RWPE1 (cell line): ENCODE measurements at regions not wholly inside any gene's neighbourhood (a gene's known extent, or its start where the extent isn't known, plus 50 kb on each side); places are given as distances from the start of the nearest gene placed in this dataset.

Experiments
- CTCF ChIA-PET: fragments of 350-600 bp; sonication (Branson Sonifier 250); formaldehyde crosslinking; extraction: SDS; loops from one replicate; lab custom pipeline; 2021; lab: Yijun Ruan, JAX
- POLR2A ChIA-PET: fragments of 400-600 bp; formaldehyde crosslinking; extraction: SDS; loops from one replicate; lab custom pipeline; 2020; ENCODE audit warnings: antibody characterized with exemption; ENCODE audit not compliant: low non-redundant PET; lab: Yijun Ruan, JAX
- DNase-seq: peaks from one replicate; pipeline ENCODE4 v3.0.0; 2012; ENCODE audit warnings: low spot score
- H3K27ac ChIP-seq: fragments of 450-650 bp; 2 replicates; pipeline ENCODE4 v1.5.1; 2017
- CTCF ChIP-seq: fragments of 450-650 bp; conservative IDR thresholded peaks from 2 replicates; pipeline ENCODE4 v1.5.1; 2017; ENCODE audit warnings: low read depth, mild to moderate bottlenecking

DNA sequence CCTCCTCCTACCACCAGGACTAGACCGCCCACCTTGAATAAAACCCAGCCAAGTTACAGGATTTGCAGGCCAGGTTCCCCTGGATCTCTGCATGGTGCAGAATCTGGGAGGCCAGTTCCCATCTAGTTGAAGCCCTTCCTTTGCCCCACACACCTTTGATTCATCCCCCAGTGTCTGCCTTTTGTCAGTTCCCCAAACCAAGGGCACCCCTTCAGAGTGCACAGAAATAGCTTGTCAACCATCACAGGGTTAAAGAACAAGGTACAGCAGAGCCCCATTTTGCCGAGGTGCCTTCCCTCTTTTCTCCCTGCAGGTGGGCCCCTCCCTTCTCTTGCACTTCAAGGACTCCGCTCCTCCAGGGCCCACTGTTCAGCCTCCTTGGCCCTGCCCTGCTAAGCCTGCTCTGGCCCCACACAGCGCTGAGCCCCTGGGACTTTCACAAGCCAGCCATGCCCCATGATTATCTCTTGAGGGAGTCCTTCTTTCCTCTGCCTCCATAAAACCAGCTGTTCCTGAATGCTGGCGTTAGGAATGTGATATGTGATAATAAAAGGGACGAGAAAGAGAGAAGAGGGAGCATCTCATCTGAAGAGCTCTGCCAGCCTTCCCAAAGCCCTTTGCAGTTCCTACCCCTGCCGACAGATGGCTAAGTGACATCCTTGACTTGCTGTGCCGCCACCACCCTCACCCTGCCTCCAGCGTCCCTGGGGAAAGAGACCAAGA lies 280.3 kb downstream of the CDC5L start:
- no peak for DNase-seq
- CTCF ChIA-PET, result no interaction called here
- no peak for TF ChIP-seq CTCF
- H3K27ac ChIP-seq, result no peak overlapping the region
- POLR2A ChIA-PET, result no interaction called here

- no peak for TF ChIP-seq CTCF
- no peak for DNase-seq
- POLR2A ChIA-PET, result no interaction called here
- no peak overlapping the region for H3K27ac ChIP-seq
- CTCF ChIA-PET, result no interaction called here
Measured at GRCh38 chr6:44668391-44668930, 281.0 kb downstream of the CDC5L start.

DNA sequence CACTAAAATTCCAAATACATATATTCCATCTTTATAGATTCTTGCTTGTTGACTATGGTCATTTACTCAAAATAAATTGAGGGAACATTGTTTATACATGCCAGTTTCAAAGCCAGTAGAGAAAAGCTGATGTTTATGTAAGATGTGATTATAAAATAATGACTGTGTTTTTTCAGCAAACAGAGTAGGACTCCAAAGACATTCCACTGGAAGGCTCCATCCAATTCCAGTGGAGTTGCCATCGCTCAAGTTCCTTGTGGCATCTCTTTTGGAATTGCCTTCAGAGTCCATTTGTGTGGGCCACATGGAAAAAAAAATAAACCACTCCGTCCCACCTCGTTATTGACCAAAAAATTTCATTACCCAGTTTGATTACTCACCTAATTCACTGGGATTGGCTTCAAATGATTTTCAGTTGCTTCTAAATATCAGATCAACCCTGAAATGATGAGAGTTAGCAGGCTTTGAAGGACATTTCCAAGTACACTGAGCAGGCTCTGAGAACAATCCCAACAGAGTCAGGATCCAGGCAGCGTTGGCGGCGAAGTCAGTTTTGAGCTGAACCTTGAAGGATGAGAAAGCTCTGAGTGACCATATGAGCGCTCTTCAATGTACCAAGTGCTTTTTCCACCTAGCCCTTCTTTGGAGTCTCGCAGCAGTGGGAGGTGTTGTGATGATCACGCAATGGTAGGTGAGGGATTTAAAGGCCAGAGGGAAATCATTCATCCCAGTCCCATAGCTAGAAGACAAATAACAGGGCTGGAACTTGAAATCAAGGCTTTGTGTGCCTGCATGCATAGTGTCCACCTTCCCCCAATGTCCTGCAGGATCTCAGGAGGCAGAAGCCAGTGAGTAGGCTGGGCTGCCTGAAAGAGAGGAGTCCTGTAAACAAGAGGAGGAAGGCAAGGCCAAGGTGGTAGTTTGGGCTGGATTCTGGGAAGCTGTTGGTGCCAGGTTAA lies 281.7 kb downstream of the CDC5L start:
- POLR2A ChIA-PET, result no interaction called here
- H3K27ac ChIP-seq, result no peak overlapping the region
- TF ChIP-seq CTCF, result no peak
- no peak for DNase-seq
- CTCF ChIA-PET, result interaction anchor here (0.6 kb wide), 1 partner anchor 762 kb away, joined by 6 read pairs; no protein-coding TSS in a partner anchor

DNA sequence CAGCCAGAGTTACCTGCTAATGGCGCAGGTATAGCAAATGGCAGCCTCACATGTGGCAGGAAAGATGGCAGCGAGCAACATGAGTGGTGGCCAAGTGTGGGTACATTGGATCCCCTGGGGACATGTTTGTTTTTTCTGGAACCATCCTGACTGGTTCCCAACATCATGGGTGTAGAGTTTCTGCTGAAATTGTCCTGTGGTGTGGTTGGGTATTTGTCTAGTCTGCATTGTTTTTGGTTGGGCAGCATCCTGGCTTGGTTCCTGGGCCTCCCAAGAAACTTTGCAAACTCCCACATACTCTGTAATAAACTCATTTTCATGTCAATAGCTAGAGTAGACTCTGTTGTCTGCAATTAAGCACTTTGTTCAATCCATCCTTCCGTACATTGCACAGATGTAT lies 282.6 kb downstream of the CDC5L start:
- TF ChIP-seq CTCF, result no peak
- ChIA-PET CTCF (no interaction called here), POLR2A (no interaction called here)
- no peak for DNase-seq
- H3K27ac ChIP-seq, result no peak overlapping the region

DNA sequence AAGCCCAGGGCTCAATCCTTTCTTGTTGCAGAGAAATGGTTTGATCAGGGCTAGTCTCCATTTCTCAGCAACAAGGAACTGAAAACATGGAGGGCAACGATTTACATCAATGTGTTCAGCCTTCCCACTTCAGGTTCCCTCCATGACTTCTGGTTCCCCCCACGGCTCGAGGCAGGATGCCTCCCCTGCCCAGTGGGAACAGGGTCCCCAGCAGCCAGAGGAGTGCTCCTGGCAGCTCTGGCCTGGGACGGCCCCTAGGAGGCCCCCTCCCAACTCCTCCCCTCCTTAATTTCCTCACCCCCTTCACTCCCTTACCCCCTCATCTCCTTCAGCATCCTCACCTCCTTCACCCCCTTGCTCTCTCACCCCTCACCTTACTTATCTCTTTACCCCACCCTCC lies 283.8 kb downstream of the CDC5L start:
- TF ChIP-seq CTCF, result no peak
- no peak for DNase-seq
- H3K27ac ChIP-seq, result no peak overlapping the region
- POLR2A ChIA-PET, result no interaction called here
- CTCF ChIA-PET, result no interaction called here

DNA sequence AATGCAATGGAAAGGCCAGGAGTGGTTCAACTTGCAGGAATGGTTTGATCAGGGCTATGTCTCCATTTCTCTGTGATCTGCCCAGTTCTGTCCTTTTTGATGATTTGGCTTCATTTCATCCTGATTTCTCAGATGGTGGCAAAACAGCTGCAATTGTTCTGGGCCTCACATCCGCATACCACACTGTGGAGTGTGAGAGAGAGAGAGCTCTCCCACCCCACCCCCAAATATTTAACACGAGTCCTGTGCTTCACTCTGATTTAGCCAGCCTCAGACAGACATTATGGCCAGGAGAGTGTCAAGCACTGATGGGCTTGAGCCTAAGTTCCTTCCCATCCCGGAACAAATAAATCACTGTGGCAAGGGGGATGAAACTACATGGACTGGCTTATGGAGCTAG lies 284.6 kb downstream of the CDC5L start:
- TF ChIP-seq CTCF, result no peak
- H3K27ac ChIP-seq, result no peak overlapping the region
- no peak for DNase-seq
- CTCF ChIA-PET, result interaction anchor here (0.6 to 1.4 kb wide), 2 partner anchors 13 to 16 kb away, joined by 4 to 8 read pairs; no protein-coding TSS in a partner anchor
- POLR2A ChIA-PET, result interaction anchor here (1.0 kb wide), 1 partner anchor 29 kb away, joined by 3 read pairs; no protein-coding TSS in a partner anchor
